ENCODE measurements at regions not wholly inside any gene's neighbourhood (a gene's known extent, or its start where the extent isn't known, plus 50 kb on each side); places are given as distances from the start of the nearest gene placed in this dataset.

- TF ChIP-seq PKNOX1 (IDR thresholded peaks at IDR 0.05) (peak; percentile 37; the same call in 1 of the 2 replicates), CUX1 (IDR thresholded peaks at IDR 0.05; ENCODE audit: insufficient replicate concordance, low read depth, low read length) (peak; percentile 95), SRF (IDR thresholded peaks at IDR 0.05; ENCODE audit: low read depth in 2 of 2, low read length in 2 of 2) (0 out of 4 replicates have a peak, but pooled peaks of 1 of the 2 experiments have one; percentile 23), ETV6 (conservative IDR thresholded peaks at IDR 0.05 in 1 of 2, IDR thresholded peaks at IDR 0.05 in 1 of 2; ENCODE audit: borderline replicate concordance in 1 of 2, low read depth in 1 of 2) (peak in 1 of 2 experiments; percentile 87; a peak in 2 of 4 replicates), SIX5 (IDR thresholded peaks at IDR 0.05; ENCODE audit: low read depth, low read length, severe bottlenecking) (no peak), CBX5 (IDR thresholded peaks at IDR 0.05; ENCODE audit: low read depth) (peak; percentile 84; the same call in 1 of the 2 replicates), HCFC1 (IDR thresholded peaks at IDR 0.05; ENCODE audit: low read length) (no peak), ZNF687 (IDR thresholded peaks at IDR 0.05) (no peak; the same call in none of the 2 replicates), BHLHE40 (IDR thresholded peaks at IDR 0.05; ENCODE audit: borderline replicate concordance in 1 of 2, low read depth in 2 of 2, low read length in 1 of 2) (peak in 1 of 2 experiments; percentile 60; a peak in 3 of 4 replicates), RCOR1 (conservative IDR thresholded peaks at IDR 0.05; ENCODE audit: low read depth, low read length) (no peak)
- TF ChIP-seq, protein P1, sequence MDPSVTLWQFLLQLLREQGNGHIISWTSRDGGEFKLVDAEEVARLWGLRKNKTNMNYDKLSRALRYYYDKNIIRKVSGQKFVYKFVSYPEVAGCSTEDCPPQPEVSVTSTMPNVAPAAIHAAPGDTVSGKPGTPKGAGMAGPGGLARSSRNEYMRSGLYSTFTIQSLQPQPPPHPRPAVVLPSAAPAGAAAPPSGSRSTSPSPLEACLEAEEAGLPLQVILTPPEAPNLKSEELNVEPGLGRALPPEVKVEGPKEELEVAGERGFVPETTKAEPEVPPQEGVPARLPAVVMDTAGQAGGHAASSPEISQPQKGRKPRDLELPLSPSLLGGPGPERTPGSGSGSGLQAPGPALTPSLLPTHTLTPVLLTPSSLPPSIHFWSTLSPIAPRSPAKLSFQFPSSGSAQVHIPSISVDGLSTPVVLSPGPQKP (IDR thresholded peaks at IDR 0.05; ENCODE audit: low read depth, low read length) = no peak
- TF ChIP-seq, protein P2, sequence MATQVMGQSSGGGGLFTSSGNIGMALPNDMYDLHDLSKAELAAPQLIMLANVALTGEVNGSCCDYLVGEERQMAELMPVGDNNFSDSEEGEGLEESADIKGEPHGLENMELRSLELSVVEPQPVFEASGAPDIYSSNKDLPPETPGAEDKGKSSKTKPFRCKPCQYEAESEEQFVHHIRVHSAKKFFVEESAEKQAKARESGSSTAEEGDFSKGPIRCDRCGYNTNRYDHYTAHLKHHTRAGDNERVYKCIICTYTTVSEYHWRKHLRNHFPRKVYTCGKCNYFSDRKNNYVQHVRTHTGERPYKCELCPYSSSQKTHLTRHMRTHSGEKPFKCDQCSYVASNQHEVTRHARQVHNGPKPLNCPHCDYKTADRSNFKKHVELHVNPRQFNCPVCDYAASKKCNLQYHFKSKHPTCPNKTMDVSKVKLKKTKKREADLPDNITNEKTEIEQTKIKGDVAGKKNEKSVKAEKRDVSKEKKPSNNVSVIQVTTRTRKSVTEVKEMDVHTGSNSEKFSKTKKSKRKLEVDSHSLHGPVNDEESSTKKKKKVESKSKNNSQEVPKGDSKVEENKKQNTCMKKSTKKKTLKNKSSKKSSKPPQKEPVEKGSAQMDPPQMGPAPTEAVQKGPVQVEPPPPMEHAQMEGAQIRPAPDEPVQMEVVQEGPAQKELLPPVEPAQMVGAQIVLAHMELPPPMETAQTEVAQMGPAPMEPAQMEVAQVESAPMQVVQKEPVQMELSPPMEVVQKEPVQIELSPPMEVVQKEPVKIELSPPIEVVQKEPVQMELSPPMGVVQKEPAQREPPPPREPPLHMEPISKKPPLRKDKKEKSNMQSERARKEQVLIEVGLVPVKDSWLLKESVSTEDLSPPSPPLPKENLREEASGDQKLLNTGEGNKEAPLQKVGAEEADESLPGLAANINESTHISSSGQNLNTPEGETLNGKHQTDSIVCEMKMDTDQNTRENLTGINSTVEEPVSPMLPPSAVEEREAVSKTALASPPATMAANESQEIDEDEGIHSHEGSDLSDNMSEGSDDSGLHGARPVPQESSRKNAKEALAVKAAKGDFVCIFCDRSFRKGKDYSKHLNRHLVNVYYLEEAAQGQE (IDR thresholded peaks at IDR 0.05; ENCODE audit: low read depth, low read length) = no peak
Observed at GRCh38 chr2:75432761-75433361, 127.9 kb downstream of the EVA1A start (continued).

Data from GM12878 (cell line).